ENCODE measurements at regions not wholly inside any gene's neighbourhood (a gene's known extent, or its start where the extent isn't known, plus 50 kb on each side); places are given as distances from the start of the nearest gene placed in this dataset.
"Not testable (repeated sequence)": the region's sequence is repeated elsewhere in the genome, so short reads cannot be mapped to it uniquely, and the experiment has no call there.

DNA sequence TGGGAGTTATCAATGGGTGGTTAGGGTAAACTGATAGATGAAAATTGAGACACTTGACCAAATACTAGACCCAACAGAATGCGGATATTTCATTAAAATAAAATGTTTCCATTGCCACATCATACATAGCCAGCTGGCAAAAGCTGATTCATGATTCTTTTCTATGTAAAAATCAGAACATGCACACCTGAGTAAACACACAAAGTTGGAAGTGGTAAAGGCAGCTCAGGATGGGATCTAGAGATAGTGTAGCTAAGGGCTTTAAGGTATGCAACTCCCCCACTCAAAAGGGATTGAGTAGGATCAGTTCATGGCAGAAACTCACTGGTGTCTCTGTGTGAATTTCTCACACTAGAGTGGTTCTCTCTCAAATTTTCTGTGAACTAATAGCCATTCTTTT is 541.1 kb upstream of the GRAMD2B start:
- H3K36me3 ChIP-seq = no peaks in the 10 kb centered on the region
- H3K27ac ChIP-seq = no peak overlapping the region
- no peaks in the 10 kb centered on the region for H3K4me1 ChIP-seq (replicated peaks)
- DNase-seq (ENCODE audit: low read depth in 1 of 2, low spot score in 2 of 2) = no peak
- H3K9me3 ChIP-seq (replicated peaks) = no peaks in the 10 kb centered on the region
- H3K4me3 ChIP-seq = no peak overlapping the region
- no peaks in the 10 kb centered on the region for H3K27me3 ChIP-seq (replicated peaks)

DNA sequence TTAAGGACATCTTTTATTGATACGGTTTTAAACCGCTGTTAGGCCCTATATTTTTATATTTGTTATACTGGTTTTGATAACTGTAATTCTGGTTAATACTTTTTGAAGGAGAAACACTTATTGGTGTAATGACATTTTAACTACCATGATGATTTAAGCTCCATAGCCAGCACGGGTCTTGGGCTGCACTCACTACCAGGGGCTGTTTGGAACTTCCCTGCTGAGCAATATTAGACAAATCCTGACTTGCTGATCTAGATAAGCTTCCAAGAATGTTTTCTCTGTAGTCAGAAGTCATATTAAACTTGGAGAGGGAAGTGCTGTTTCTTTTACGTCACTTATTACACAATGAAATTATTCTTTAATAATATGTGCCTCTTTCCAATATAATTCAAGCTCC is 540.0 kb upstream of the GRAMD2B start:
- no peak for DNase-seq (ENCODE audit: low read depth in 1 of 2, low spot score in 2 of 2)
- H3K36me3 ChIP-seq = no peaks in the 10 kb centered on the region
- H3K9me3 ChIP-seq (replicated peaks) = no peaks in the 10 kb centered on the region
- no peaks in the 10 kb centered on the region for H3K4me1 ChIP-seq (replicated peaks)
- H3K27ac ChIP-seq = no peak overlapping the region
- no peaks in the 10 kb centered on the region for H3K27me3 ChIP-seq (replicated peaks)
- no peak overlapping the region for H3K4me3 ChIP-seq

DNA sequence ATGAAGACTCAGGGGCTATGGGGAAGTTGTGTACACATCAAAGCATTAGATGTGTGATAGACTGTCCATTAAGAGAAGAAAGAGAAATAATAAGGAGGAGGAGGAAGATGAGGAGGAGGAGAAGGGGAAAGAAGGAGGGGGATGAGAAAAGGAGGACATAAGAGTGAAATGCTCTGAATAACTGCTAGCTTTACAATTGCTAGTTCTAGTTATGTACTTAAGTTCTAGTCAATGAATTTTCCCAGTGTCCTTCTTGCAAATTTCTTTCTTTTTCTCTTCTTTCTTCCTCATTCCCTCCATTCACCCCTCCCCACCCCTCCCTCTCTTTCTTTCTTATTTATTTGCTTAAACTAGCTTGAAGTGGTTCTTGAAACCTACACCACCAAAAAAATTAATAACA is 534.9 kb upstream of the GRAMD2B start:
- Histone ChIP-seq H3K27ac (no peak overlapping the region), H3K4me3 (no peak overlapping the region), H3K36me3 (no peaks in the 10 kb centered on the region), H3K4me1 (replicated peaks) (no peaks in the 10 kb centered on the region), H3K9me3 (replicated peaks) (no peaks in the 10 kb centered on the region), H3K27me3 (replicated peaks) (no peaks in the 10 kb centered on the region)
- no peak for DNase-seq (ENCODE audit: low read depth in 1 of 2, low spot score in 2 of 2)

DNA sequence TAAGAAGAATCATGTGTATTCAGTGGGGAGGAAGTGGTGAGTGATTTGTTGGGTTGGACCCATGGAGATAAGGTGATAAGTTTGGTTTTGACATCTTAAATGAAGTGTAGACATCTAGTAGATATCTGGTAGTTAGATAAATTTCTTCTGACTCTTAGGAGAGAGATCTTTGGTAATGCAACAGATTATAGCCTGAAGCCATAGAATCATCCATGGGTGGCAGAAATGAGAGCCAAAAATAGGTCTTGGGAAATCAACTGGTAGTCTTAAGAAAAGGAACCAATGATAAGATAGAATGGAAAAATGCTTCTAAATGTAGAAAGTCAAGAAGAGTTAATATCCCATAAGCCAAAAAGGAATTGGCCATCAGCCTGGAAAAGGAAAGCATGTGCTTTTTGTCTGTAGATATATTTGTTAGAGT is 532.7 kb upstream of the GRAMD2B start:
- no peaks in the 10 kb centered on the region for H3K27me3 ChIP-seq (replicated peaks)
- no peak for DNase-seq (ENCODE audit: low read depth in 1 of 2, low spot score in 2 of 2)
- no peak overlapping the region for H3K4me3 ChIP-seq
- no peaks in the 10 kb centered on the region for H3K36me3 ChIP-seq
- H3K27ac ChIP-seq = no peak overlapping the region
- no peaks in the 10 kb centered on the region for H3K9me3 ChIP-seq (replicated peaks)
- no peaks in the 10 kb centered on the region for H3K4me1 ChIP-seq (replicated peaks)

DNA sequence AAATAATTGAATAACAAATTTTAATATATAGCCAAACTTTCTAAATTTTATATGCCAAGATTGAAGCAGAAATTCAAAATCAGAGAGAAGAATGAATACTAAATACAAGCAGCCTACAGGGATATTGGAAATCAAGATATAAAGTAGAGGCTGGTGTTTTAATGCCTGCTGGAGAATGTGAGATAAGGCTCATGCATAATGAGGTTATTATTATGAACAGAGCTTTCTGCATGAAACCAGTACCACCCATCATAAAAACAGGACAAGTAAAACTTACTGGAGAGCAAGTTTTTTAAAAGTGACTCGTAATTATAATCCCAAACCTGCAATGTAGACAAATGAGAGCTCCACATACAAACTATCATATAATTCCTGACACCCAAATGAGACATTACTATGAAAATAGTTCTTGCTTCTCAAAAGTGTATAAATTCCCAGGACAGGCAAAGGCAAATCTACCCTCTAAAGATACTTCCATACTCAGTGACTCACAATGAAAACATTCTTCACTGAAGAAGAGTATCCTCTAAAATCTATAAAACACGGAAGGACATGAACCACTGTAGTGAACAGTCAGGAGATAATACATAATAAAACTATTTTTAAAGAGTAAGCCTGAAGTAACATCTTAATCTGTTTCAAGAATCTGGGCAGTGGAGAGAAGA is 532.0 kb upstream of the GRAMD2B start:
- peak in 1 of 2 experiments; percentile 9 for DNase-seq (ENCODE audit: low read depth in 1 of 2, low spot score in 2 of 2)
- no peaks in the 10 kb centered on the region for H3K27me3 ChIP-seq (replicated peaks)
- no peak overlapping the region for H3K27ac ChIP-seq
- H3K9me3 ChIP-seq (replicated peaks) = no peaks in the 10 kb centered on the region
- no peak overlapping the region for H3K4me3 ChIP-seq
- no peaks in the 10 kb centered on the region for H3K4me1 ChIP-seq (replicated peaks)
- H3K36me3 ChIP-seq = no peaks in the 10 kb centered on the region

DNA sequence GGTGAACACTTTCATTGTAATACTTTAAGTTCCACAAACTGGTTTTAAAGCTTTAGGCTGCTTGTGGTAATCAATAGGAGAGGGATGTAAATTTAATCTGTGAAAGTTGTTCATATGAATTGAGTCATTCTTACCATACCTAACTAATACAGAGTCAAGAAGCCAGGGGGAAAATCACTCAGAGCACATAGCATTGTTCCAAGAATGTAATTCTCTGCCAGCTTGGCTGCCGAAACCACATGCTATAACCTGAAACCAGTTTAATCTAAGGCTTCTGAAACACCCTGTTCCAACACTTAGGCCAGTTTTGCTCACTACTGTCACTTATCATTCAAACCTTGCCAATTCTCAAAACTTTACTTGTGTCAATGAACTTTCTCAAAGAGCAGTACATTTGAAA is 528.8 kb upstream of the GRAMD2B start:
- no peaks in the 10 kb centered on the region for H3K9me3 ChIP-seq (replicated peaks)
- no peak for DNase-seq (ENCODE audit: low read depth in 1 of 2, low spot score in 2 of 2)

DNA sequence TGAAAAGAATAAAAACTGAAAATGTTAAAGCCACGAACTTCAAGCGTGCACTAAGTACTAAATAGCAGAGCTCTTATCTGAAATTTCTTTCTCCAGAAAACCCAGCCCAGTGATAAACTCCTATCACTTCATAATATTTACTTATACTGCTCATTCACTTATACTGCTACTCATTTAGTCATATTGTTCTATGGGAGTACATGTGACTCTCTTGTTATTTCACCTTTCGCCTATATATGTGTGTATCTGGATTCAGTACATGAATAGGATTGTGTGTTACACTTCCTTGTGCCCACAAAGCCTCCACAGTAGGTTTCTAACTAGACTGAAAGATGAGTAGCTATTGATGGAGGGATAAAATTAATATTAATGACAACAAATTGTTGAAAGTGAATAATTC is 526.8 kb upstream of the GRAMD2B start:
- H3K4me3 ChIP-seq = no peak overlapping the region

More for the DNA sequence above, 528.8 kb upstream of the GRAMD2B start:
- Histone ChIP-seq H3K27me3 (replicated peaks) (no peaks in the 10 kb centered on the region), H3K4me3 (no peak overlapping the region), H3K36me3 (no peaks in the 10 kb centered on the region), H3K4me1 (replicated peaks) (no peaks in the 10 kb centered on the region), H3K27ac (no peak overlapping the region)

DNA sequence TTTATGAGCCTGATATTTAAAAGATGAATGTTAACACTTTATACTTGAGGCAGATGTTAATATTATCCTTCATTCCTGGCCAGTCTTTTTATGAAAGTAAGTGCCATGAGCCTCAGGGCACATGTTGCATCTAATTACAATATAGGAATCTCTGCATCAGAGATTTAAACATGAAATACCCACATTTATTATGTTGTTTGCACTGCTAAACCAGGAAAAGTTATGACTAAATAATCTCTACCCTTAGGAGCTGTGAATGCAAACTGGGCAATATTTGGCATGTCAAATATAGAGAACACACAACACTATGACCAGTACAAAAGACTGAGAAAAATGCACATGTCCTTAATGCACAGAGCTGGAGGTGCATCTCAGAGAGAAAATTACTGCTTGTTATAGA is 526.1 kb upstream of the GRAMD2B start:
- no peak for DNase-seq (ENCODE audit: low read depth in 1 of 2, low spot score in 2 of 2)
- H3K4me1 ChIP-seq (replicated peaks) = no peaks in the 10 kb centered on the region
- no peaks in the 10 kb centered on the region for H3K36me3 ChIP-seq
- no peak overlapping the region for H3K4me3 ChIP-seq
- H3K27ac ChIP-seq = no peak overlapping the region
- no peaks in the 10 kb centered on the region for H3K9me3 ChIP-seq (replicated peaks)
- H3K27me3 ChIP-seq (replicated peaks) = no peaks in the 10 kb centered on the region

More for the DNA sequence above, 526.8 kb upstream of the GRAMD2B start:
- Histone ChIP-seq H3K4me1 (replicated peaks) (no peaks in the 10 kb centered on the region), H3K9me3 (replicated peaks) (no peaks in the 10 kb centered on the region), H3K36me3 (no peaks in the 10 kb centered on the region), H3K27me3 (replicated peaks) (no peaks in the 10 kb centered on the region), H3K27ac (no peak overlapping the region)
- DNase-seq (ENCODE audit: low read depth in 1 of 2, low spot score in 2 of 2) = no peak

DNA sequence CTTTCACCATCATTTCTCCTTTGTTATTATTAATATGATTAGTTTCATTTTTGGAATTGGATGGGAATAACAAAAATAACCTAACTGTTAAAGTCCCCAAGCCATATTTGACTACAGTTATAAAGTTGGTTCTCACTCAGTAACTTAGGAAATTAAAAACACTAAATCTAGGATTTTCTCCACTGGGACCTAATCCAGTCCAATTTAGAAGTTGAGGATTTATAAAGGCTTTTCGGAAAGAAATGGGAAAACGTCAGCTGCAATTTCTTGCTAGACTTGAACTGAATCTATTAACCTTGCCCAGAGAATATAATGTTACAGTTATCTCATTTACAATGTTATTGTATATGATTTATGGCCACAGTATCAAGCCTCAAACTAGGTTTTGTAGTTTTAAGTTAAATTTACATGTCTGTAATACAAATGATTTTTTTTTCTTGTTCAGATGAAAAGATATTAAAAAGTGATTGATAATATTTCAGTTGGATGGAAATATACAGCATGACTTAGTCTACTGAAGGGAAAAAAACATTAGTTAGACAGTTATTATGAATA is 524.3 kb upstream of the GRAMD2B start:
- no peak for DNase-seq (ENCODE audit: low read depth in 1 of 2, low spot score in 2 of 2)
- Histone ChIP-seq H3K27me3 (replicated peaks) (no peaks in the 10 kb centered on the region), H3K27ac (no peak overlapping the region), H3K4me3 (no peak overlapping the region), H3K36me3 (no peaks in the 10 kb centered on the region), H3K9me3 (replicated peaks) (no peaks in the 10 kb centered on the region), H3K4me1 (replicated peaks) (no peaks in the 10 kb centered on the region)

DNA sequence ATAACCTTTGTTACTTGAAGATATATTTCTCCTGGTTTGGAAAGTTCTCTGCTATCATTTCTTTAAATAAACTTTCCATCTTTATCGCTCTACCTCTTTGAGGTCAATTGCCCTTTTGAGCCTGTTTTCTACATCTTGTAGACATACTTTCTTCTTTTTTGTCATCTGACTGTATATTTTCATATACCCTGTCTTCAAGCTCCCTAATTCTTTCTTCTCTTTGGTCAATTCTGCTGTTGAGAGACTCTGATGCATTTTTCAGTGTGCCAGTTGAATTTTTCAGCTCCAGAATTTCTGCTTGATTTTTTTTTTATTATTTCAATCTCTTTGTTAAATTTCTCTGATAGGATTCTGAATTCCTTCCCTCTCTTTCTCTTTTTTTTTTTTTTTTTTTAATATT is 511.2 kb upstream of the GRAMD2B start:
- Histone ChIP-seq H3K27ac (no peak overlapping the region), H3K4me3 (no peak overlapping the region), H3K4me1 (replicated peaks) (no peaks in the 10 kb centered on the region), H3K36me3 (no peaks in the 10 kb centered on the region), H3K9me3 (replicated peaks) (no peaks in the 10 kb centered on the region), H3K27me3 (replicated peaks) (no peaks in the 10 kb centered on the region)
- DNase-seq (ENCODE audit: low read depth in 1 of 2, low spot score in 2 of 2) = no peak

DNA sequence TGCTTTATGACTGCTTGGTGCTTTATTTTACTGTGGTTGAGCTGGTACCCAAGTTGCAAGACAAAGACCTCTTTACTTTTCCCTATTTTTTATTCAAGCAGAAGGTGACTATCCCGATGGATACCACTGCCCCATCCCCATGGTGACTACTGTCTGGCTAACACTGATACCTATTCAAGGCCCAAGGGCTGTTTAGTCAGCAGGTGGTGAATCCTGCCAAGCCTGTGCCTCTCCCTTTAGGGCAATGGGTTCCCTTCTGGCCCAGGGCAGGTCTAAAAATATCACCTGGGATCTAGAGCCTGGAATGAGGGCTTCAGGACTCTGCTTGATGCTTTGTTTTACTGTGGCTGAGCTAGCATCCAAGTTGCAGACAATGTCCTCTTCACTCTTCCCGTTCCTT is 510.0 kb upstream of the GRAMD2B start:
- H3K9me3 ChIP-seq (replicated peaks) = no peaks in the 10 kb centered on the region
- DNase-seq (ENCODE audit: low read depth in 1 of 2, low spot score in 2 of 2) = no peak
- H3K4me3 ChIP-seq = no peak overlapping the region
- H3K27me3 ChIP-seq (replicated peaks) = no peaks in the 10 kb centered on the region
- H3K4me1 ChIP-seq (replicated peaks) = no peaks in the 10 kb centered on the region
- H3K27ac ChIP-seq = no peak overlapping the region
- H3K36me3 ChIP-seq = no peaks in the 10 kb centered on the region

DNA sequence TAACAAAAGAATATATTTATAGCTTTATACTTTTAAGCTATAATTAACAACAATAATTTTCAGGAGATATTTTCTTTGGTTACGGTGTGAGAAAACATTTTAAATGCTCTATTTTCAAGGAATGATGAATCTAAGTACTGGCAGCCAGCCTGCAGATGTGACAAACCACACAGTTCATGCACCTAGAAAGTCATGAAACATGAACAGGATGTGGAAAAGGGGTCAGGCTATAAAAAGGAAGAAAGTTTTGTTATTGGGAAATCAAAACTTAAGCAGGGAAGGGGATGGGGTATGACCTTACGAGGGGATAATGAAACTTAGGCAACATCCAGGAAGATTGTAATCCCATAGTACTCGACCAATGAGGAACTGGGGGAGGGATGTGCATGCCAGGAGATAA is 508.7 kb upstream of the GRAMD2B start:
- Histone ChIP-seq H3K27ac (no peak overlapping the region), H3K4me3 (no peak overlapping the region), H3K36me3 (no peaks in the 10 kb centered on the region), H3K27me3 (replicated peaks) (no peaks in the 10 kb centered on the region), H3K9me3 (replicated peaks) (no peaks in the 10 kb centered on the region), H3K4me1 (replicated peaks) (no peaks in the 10 kb centered on the region)
- DNase-seq (ENCODE audit: low read depth in 1 of 2, low spot score in 2 of 2) = no peak

DNA sequence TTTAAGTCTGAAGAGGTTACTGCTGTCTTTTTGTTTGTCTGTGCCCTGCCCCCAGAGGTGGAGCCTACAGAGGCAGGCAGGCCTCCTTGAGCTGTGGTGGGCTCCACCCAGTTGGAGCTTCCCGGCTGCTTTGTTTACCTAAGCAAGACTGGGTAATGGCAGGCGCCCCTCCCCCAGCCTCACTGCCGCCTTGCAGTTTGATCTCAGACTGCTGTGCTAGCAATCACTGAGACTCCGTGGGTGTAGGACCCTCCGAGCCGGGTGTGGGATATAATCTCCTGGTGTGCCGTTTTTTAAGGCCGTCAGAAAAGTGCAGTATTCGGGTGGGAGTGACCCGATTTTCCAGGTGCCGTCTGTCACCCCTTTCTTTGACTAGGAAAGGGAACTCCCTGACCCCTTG is 499.3 kb upstream of the GRAMD2B start:
- H3K27me3 ChIP-seq (replicated peaks); H3K36me3 ChIP-seq; DNase-seq (ENCODE audit: low read depth in 1 of 2, low spot score in 2 of 2); H3K9me3 ChIP-seq (replicated peaks); H3K4me3 ChIP-seq; H3K4me1 ChIP-seq (replicated peaks); H3K27ac ChIP-seq: not testable (repeated sequence)

DNA sequence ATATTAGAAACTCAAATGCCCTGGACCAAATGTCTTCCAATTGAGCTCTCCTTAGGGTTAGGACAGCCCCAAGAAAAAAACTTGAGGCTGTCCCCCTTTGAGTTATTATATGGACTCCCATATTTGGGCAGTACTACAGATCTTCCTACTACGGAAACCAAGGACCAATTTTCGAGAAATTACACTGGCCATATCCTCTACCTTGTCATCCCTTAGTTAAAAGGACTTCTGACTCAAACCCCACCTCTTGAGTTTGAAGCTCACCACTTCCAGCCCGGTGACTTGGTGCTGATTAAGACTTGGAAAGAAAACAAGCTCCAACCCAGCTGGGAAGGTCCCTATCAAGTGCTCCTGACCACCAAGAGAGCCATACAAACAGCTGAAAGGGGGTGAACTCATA is 497.0 kb upstream of the GRAMD2B start:
- H3K4me1 ChIP-seq (replicated peaks) = no peaks in the 10 kb centered on the region
- no peak overlapping the region for H3K4me3 ChIP-seq
- H3K9me3 ChIP-seq (replicated peaks) = peaks cover 8% of the 10 kb centered on the region
- H3K27me3 ChIP-seq (replicated peaks) = no peaks in the 10 kb centered on the region
- H3K36me3 ChIP-seq = no peaks in the 10 kb centered on the region
- no peak overlapping the region for H3K27ac ChIP-seq
- DNase-seq (ENCODE audit: low read depth in 1 of 2, low spot score in 2 of 2) = no peak

DNA sequence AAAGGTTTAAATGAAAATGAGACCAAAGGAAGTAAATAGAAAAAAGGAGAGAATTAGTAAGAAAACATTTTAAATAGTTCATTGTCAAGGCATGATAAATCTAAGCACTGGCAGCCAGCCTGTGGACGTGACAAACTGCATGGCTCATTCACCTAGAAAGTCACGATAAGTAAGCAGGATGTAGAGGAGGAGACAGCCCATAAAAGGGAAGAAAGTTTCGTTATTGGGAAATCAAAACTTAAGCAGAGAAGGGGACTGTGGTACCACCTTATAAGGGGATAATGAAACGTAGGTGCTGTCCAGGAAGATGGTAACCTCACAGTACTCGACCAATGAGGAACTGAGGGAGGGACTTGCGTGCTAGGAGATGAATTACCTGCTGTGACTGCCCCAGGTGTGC is 494.5 kb upstream of the GRAMD2B start:
- DNase-seq (ENCODE audit: low read depth in 1 of 2, low spot score in 2 of 2) = no peak
- no peaks in the 10 kb centered on the region for H3K4me1 ChIP-seq (replicated peaks)
- H3K27ac ChIP-seq = no peak overlapping the region
- H3K9me3 ChIP-seq (replicated peaks) = peaks cover 8% of the 10 kb centered on the region
- H3K27me3 ChIP-seq (replicated peaks) = no peaks in the 10 kb centered on the region
- no peak overlapping the region for H3K4me3 ChIP-seq
- no peaks in the 10 kb centered on the region for H3K36me3 ChIP-seq

Measured in SJSA1 (cell line).